ENCODE measurements at regions not wholly inside any gene's neighbourhood (a gene's known extent, or its start where the extent isn't known, plus 50 kb on each side); places are given as distances from the start of the nearest gene placed in this dataset.

DNA sequence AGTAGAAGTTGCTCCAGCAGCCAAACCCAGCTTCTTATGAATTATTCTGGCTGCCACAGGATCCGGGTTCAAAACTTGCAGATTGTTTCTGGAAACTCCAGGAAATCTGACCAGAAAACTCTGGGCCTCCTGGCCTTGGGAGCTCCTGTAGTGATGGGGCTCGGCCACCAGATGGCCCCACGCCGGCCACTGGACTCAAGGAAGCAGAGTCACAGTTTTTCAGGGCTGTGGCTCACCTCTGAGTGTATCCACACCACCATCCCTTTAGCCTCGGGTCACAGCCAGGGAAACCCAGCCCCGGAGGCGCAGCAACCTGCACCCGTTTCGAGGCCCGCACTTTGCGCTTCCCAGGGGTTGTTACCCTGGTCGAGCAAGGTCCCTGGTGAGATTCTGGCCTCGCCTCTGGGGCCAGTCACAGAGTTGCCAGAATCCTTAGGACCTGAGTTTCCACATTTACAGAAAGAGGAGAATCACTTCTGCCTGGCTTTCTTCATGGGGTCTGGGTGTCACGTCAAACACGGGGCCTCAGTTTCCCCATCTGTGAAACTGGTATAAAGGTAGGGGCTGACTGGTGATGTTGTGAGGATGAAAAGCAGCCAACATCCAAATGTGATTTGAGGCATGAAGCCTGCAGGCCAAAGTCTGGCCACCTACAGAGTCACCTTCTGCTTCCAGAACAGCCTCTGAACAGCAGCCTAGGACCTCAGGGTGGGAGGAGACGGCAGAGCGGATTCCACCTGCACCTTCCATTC lies 53.5 kb upstream of the LCTL start:
- TF ChIP-seq, protein P1, sequence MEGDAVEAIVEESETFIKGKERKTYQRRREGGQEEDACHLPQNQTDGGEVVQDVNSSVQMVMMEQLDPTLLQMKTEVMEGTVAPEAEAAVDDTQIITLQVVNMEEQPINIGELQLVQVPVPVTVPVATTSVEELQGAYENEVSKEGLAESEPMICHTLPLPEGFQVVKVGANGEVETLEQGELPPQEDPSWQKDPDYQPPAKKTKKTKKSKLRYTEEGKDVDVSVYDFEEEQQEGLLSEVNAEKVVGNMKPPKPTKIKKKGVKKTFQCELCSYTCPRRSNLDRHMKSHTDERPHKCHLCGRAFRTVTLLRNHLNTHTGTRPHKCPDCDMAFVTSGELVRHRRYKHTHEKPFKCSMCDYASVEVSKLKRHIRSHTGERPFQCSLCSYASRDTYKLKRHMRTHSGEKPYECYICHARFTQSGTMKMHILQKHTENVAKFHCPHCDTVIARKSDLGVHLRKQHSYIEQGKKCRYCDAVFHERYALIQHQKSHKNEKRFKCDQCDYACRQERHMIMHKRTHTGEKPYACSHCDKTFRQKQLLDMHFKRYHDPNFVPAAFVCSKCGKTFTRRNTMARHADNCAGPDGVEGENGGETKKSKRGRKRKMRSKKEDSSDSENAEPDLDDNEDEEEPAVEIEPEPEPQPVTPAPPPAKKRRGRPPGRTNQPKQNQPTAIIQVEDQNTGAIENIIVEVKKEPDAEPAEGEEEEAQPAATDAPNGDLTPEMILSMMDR (IDR thresholded peaks at IDR 0.05) = peak; percentile 76 to 90 (median 86)
- TF ChIP-seq POLR2A (IDR thresholded peaks at IDR 0.05) = no peak
